Ammon's horn (tissue), 1 donor: ENCODE measurements at regions not wholly inside any gene's neighbourhood (a gene's known extent, or its start where the extent isn't known, plus 50 kb on each side); places are given as distances from the start of the nearest gene placed in this dataset.

Source experiments
- DNase-seq: peaks from one replicate; pipeline ENCODE4 v3.0.0-alpha.2; 2016; ENCODE audit warnings: low spot score

GRCh38 chr10:78981970-78982281 lies 86.8 kb upstream of the ZMIZ1 start:
- no peak for DNase-seq

- DNase-seq: no peak
Observed at GRCh38 chr10:78982726-78983125, 86.0 kb upstream of the ZMIZ1 start.

GRCh38 chr10:78983608-78984007 lies 85.2 kb upstream of the ZMIZ1 start:
- no peak for DNase-seq

- no peak for DNase-seq
Observed at GRCh38 chr10:78985973-78986818, 82.6 kb upstream of the ZMIZ1 start.

- DNase-seq: no peak
Observed at GRCh38 chr10:78991187-78991586, 77.6 kb upstream of the ZMIZ1 start.

GRCh38 chr10:78992333-78992732 lies 76.4 kb upstream of the ZMIZ1 start:
- no peak for DNase-seq

GRCh38 chr10:78993261-78993945 lies 75.4 kb upstream of the ZMIZ1 start:
- no peak for DNase-seq

- no peak for DNase-seq
Observed at GRCh38 chr10:78995987-78996791, 72.6 kb upstream of the ZMIZ1 start.

- no peak for DNase-seq
Observed at GRCh38 chr10:78996792-78997129, 72.0 kb upstream of the ZMIZ1 start.

GRCh38 chr10:78997635-78998618 lies 70.8 kb upstream of the ZMIZ1 start:
- no peak for DNase-seq

GRCh38 chr10:79001082-79001885 lies 67.5 kb upstream of the ZMIZ1 start:
- DNase-seq: no peak

- no peak for DNase-seq
Observed at GRCh38 chr10:79002336-79002735, 66.4 kb upstream of the ZMIZ1 start.

- DNase-seq: no peak
Observed at GRCh38 chr10:79003183-79004100, 65.3 kb upstream of the ZMIZ1 start.

- DNase-seq: no peak
Observed at GRCh38 chr10:79004311-79004710, 64.5 kb upstream of the ZMIZ1 start.

GRCh38 chr10:79005126-79005810 lies 63.5 kb upstream of the ZMIZ1 start:
- DNase-seq: no peak

GRCh38 chr10:79007018-79007417 lies 61.7 kb upstream of the ZMIZ1 start:
- no peak for DNase-seq

- DNase-seq: peak; percentile 54
Observed at GRCh38 chr10:79007421-79008319, 61.1 kb upstream of the ZMIZ1 start.

- DNase-seq: no peak
Observed at GRCh38 chr10:79009145-79009544, 59.6 kb upstream of the ZMIZ1 start.
